ENCODE measurements at regions not wholly inside any gene's neighbourhood (a gene's known extent, or its start where the extent isn't known, plus 50 kb on each side); places are given as distances from the start of the nearest gene placed in this dataset.

DNA sequence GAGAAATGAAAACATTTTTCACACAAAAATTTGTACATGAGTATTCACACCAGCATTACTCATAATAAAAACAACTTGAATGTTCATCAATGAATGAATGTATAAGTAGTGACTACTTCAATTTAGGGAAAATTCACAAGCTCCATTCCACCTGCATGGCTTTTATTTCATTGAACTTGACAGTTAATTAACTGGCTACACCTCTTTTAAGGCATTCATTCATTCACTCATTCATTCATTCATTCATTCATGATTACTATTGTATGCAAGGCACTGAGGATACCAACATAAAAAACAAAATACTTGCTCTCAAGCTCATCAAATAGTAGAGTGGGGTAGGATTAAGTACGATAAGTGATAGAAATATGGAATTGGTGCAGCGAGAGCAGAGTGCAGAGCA is 198.3 kb upstream of the DLGAP1 start:
- intact Hi-C loops (cut with micrococcal nuclease; ENCODE audit: unreplicated experiment) = no loop called here
- no peak for DNase-seq (ENCODE audit: low spot score)
- peaks cover 2% of the 10 kb centered on the region for H3K27me3 ChIP-seq (replicated peaks; ENCODE audit: insufficient read depth, low read depth, low read length, poor library complexity)
- TF ChIP-seq EZH2 (IDR thresholded peaks at IDR 0.05; ENCODE audit: borderline replicate concordance, low read depth, low read length, poor library complexity, severe bottlenecking) = no peak
- TF ChIP-seq, protein P1, sequence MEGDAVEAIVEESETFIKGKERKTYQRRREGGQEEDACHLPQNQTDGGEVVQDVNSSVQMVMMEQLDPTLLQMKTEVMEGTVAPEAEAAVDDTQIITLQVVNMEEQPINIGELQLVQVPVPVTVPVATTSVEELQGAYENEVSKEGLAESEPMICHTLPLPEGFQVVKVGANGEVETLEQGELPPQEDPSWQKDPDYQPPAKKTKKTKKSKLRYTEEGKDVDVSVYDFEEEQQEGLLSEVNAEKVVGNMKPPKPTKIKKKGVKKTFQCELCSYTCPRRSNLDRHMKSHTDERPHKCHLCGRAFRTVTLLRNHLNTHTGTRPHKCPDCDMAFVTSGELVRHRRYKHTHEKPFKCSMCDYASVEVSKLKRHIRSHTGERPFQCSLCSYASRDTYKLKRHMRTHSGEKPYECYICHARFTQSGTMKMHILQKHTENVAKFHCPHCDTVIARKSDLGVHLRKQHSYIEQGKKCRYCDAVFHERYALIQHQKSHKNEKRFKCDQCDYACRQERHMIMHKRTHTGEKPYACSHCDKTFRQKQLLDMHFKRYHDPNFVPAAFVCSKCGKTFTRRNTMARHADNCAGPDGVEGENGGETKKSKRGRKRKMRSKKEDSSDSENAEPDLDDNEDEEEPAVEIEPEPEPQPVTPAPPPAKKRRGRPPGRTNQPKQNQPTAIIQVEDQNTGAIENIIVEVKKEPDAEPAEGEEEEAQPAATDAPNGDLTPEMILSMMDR (conservative IDR thresholded peaks at IDR 0.05; ENCODE audit: low read depth, low read length) = no peak
- H3K36me3 ChIP-seq (ENCODE audit: insufficient read depth, low read length, poor library complexity, severe bottlenecking) = no peaks in the 10 kb centered on the region
- BruUV-seq (replicated peaks) = no TSS peak
- ChIA-PET CTCF (no interaction called here), POLR2A (ENCODE audit: low non-redundant PET) (no interaction called here)
- no peaks in the 10 kb centered on the region for H3K4me1 ChIP-seq (ENCODE audit: insufficient read depth, low read length, poor library complexity, severe bottlenecking)
- H3K9me3 ChIP-seq (ENCODE audit: low read depth, low read length, poor library complexity, severe bottlenecking) = no peaks in the 10 kb centered on the region
- H3K27ac ChIP-seq (ENCODE audit: low read depth, low read length, poor library complexity, severe bottlenecking) = no peak overlapping the region
- no peak overlapping the region for H3K4me3 ChIP-seq (ENCODE audit: low read depth, low read length, poor library complexity, severe bottlenecking)

DNA sequence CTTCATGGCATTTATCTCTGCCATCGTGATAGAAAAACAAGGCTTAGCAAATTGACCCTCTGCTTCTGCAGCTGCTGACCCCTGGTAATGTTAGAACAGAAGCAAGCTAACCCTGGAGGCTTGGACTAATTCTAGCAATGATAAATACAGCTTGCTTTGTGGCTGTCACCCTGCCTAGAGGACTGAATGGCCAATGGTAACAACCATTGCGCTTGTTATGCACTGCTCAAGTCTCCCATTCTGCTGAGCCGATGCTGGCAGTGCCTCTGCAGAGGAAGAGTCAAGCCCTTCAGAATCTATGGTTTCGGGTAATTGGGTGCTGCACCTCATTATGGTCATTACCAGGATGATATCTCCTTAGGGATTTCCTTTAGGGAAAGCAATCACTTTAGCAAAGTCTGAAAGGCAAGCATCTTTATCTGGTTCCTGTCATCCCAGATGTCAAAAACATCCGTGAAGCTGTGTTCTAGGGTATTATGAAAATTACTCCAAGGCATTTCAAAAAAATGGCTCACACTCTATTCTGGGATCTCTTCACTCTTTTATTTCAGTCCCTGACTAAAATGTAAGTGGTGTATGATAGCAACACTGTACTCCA is 186.8 kb upstream of the DLGAP1 start:
- H3K27ac ChIP-seq (ENCODE audit: low read depth, low read length, poor library complexity, severe bottlenecking) = no peak overlapping the region
- peaks cover 11% of the 10 kb centered on the region for H3K27me3 ChIP-seq (replicated peaks; ENCODE audit: insufficient read depth, low read depth, low read length, poor library complexity)
- POLR2A ChIA-PET (ENCODE audit: low non-redundant PET) = no interaction called here
- TF ChIP-seq, protein P1 (conservative IDR thresholded peaks at IDR 0.05; ENCODE audit: low read depth, low read length) = no peak
- TF ChIP-seq EZH2 (IDR thresholded peaks at IDR 0.05; ENCODE audit: borderline replicate concordance, low read depth, low read length, poor library complexity, severe bottlenecking) = no peak
- no peak for DNase-seq (ENCODE audit: low spot score)
- H3K4me3 ChIP-seq (ENCODE audit: low read depth, low read length, poor library complexity, severe bottlenecking) = no peak overlapping the region
- peaks cover 1% of the 10 kb centered on the region for H3K4me1 ChIP-seq (ENCODE audit: insufficient read depth, low read length, poor library complexity, severe bottlenecking)
- H3K9me3 ChIP-seq (ENCODE audit: low read depth, low read length, poor library complexity, severe bottlenecking) = no peaks in the 10 kb centered on the region
- intact Hi-C loops (cut with micrococcal nuclease; ENCODE audit: unreplicated experiment) = no loop called here
- CTCF ChIA-PET = no interaction called here
- BruUV-seq (replicated peaks) = no TSS peak
- no peaks in the 10 kb centered on the region for H3K36me3 ChIP-seq (ENCODE audit: insufficient read depth, low read length, poor library complexity, severe bottlenecking)

DNA sequence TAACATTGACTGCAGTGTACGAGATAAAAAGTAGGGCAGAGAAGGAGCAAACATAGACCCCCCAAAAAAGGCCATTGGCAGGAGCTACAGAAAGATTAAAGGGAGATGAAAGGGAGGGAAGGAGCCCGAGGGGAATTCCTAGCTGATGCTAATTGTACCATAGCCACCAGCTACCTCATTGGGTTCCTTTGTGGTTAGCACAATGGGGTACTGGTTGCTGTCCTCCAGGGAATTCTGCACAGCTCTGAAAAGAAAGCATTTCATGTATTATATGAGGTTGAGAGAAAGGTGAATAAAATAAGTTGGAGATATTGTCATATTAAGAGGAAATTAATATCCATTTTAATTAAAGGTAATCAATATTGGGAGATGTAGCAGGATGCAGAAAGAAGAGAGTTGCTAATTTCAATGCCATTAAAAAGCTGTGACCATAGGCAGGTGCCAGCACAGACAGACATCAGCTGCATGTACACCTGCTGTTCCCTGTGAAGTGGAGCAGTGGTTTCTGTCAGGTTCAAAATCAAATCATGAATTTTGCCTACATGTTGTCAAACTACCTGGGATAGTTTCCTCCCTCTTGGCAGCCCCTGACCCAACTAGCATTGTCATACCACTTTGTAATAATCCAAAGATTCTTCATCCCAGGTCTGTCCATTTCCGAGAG is 185.4 kb upstream of the DLGAP1 start:
- CTCF ChIA-PET = no interaction called here
- no peaks in the 10 kb centered on the region for H3K36me3 ChIP-seq (ENCODE audit: insufficient read depth, low read length, poor library complexity, severe bottlenecking)

More for the DNA sequence above, 185.4 kb upstream of the DLGAP1 start:
- Histone ChIP-seq H3K9me3 (ENCODE audit: low read depth, low read length, poor library complexity, severe bottlenecking) (no peaks in the 10 kb centered on the region), H3K27me3 (replicated peaks; ENCODE audit: insufficient read depth, low read depth, low read length, poor library complexity) (peaks cover 11% of the 10 kb centered on the region), H3K27ac (ENCODE audit: low read depth, low read length, poor library complexity, severe bottlenecking) (no peak overlapping the region), H3K4me3 (ENCODE audit: low read depth, low read length, poor library complexity, severe bottlenecking) (no peak overlapping the region), H3K4me1 (ENCODE audit: insufficient read depth, low read length, poor library complexity, severe bottlenecking) (peaks cover 6% of the 10 kb centered on the region)
- TF ChIP-seq, protein P1 (conservative IDR thresholded peaks at IDR 0.05; ENCODE audit: low read depth, low read length) = no peak
- TF ChIP-seq EZH2 (IDR thresholded peaks at IDR 0.05; ENCODE audit: borderline replicate concordance, low read depth, low read length, poor library complexity, severe bottlenecking) = no peak
- no peak for DNase-seq (ENCODE audit: low spot score)
- BruUV-seq (replicated peaks) = no TSS peak
- POLR2A ChIA-PET (ENCODE audit: low non-redundant PET) = no interaction called here
- intact Hi-C loops (cut with micrococcal nuclease; ENCODE audit: unreplicated experiment) = no loop called here
